K562 (cell line): ENCODE measurements at regions not wholly inside any gene's neighbourhood (a gene's known extent, or its start where the extent isn't known, plus 50 kb on each side); places are given as distances from the start of the nearest gene placed in this dataset.

Experiments
- ATAC-seq: fragments of 200-7000 bp; cut with Tn5 transposase; 3 replicates; pipeline ENCODE4 v1.9.1; 2020; ENCODE audit warnings: moderate library complexity
- BruUV-seq: library from RNA; stranded (reverse); fragments of 400-500 nt; replicated peaks from 2 replicates; lab custom pipeline; 2021; lab: Mats Ljungman, UMichigan
- CTCF ChIA-PET: fragments of 300-600 bp; formaldehyde crosslinking; extraction: SDS; loops from one replicate; lab custom pipeline; 2021; ENCODE audit warnings: low intra/inter-chr PET ratio; lab: Yijun Ruan, JAX
- POLR2A ChIA-PET: fragments of 300-600, 350-650 bp; sonication (Branson Sonifier 250); formaldehyde crosslinking; extraction: SDS; loops from one replicate; lab custom pipeline; 2021; ENCODE audit warnings: antibody characterized with exemption, inconsistent platforms; lab: Yijun Ruan, JAX
- DNase-seq, 4 experiments: peaks; one replicate each; pipeline versions ENCODE4 v3.0.0 to v3.0.0-alpha.2; 2011 to 2018; ENCODE audit warnings: low spot score in 3 of 4, mixed read lengths in 3 of 4; ENCODE audit errors: extremely low read depth in 1 of 4
- FAIRE-seq: peaks from 2 replicates; lab custom pipeline; 2011; peaks lifted over from hg19 to GRCh38; lab: Jason Lieb, UNC
- H2AFZ ChIP-seq: 2 replicates; pipeline ENCODE4 v1.6.0; 2011; ENCODE audit warnings: low read depth, low read length, control low read depth, inconsistent platforms
- H3K27ac ChIP-seq: fragments of 200-600 bp; 3 replicates; pipeline ENCODE4 v1.8.0; 2011; ENCODE audit warnings: low read depth, mild to moderate bottlenecking, control low read depth, inconsistent platforms, low read length, moderate library complexity, mixed read lengths; ENCODE audit errors: extremely low read depth
- H3K27me3 ChIP-seq, 2 experiments: fragments of 300-600 bp in 1 of 2; 2 replicates in 1 of 2; 3 replicates in 1 of 2; pipeline versions ENCODE4 v1.6.0 to v1.8.0; 2011; ENCODE audit warnings: inconsistent platforms in 2 of 2, low read length in 2 of 2, mild to moderate bottlenecking in 1 of 2, mixed read lengths in 1 of 2, moderate library complexity in 1 of 2; ENCODE audit not compliant: control insufficient read depth in 2 of 2, insufficient read depth in 2 of 2
- H3K36me3 ChIP-seq: fragments of 300-600 bp; 3 replicates; pipeline ENCODE4 v1.8.0; 2011; ENCODE audit warnings: mild to moderate bottlenecking, low read length, inconsistent platforms; ENCODE audit not compliant: control insufficient read depth, insufficient read depth
- H3K4me1 ChIP-seq, 2 experiments: fragments of 200-600 bp in 1 of 2; replicated peaks in 1 of 2; 2 replicates in 1 of 2; 3 replicates in 1 of 2; pipeline versions ENCODE4 v1.5.1 to v1.8.0; 2011; ENCODE audit warnings: inconsistent platforms in 2 of 2, low read length in 2 of 2, mild to moderate bottlenecking in 1 of 2, mixed read lengths in 1 of 2, moderate library complexity in 1 of 2; ENCODE audit not compliant: control insufficient read depth in 2 of 2, insufficient read depth in 2 of 2
- H3K4me2 ChIP-seq: 2 replicates; pipeline ENCODE4 v1.6.1; 2011; ENCODE audit warnings: low read length, control low read depth, inconsistent platforms, mixed read lengths; ENCODE audit not compliant: insufficient read depth
- H3K4me3 ChIP-seq: fragments of 200-600 bp; sonication (generic), shearing (Covaris generic); 2 replicates; pipeline ENCODE4 v1.5.1; 2016; ENCODE audit warnings: control low read depth, inconsistent platforms
- H3K79me2 ChIP-seq: fragments of 200-600 bp; 3 replicates; pipeline ENCODE4 v1.8.0; 2011; ENCODE audit warnings: low read length, inconsistent platforms; ENCODE audit not compliant: control insufficient read depth, insufficient read depth
- H3K9ac ChIP-seq, 2 experiments: 2 replicates each; pipeline versions ENCODE4 v1.6.0 to v1.6.1; 2011; ENCODE audit warnings: low read depth in 2 of 2, low read length in 2 of 2, control low read depth in 1 of 2, inconsistent platforms in 1 of 2, mild to moderate bottlenecking in 1 of 2, mixed read lengths in 1 of 2; ENCODE audit not compliant: insufficient read depth in 1 of 2
- H3K9me1 ChIP-seq: one replicate; pipeline ENCODE4 v1.6.0; 2011; ENCODE audit warnings: inconsistent platforms, mild to moderate bottlenecking, low read length, moderate library complexity; ENCODE audit not compliant: control insufficient read depth, insufficient read depth
- H3K9me3 ChIP-seq: replicated peaks from 2 replicates; pipeline ENCODE4 v1.5.1; 2011; ENCODE audit warnings: low read depth, low read length, inconsistent platforms; ENCODE audit not compliant: control insufficient read depth, insufficient read depth
- H4K20me1 ChIP-seq: replicated peaks from 2 replicates; pipeline ENCODE4 v1.6.1; 2011; ENCODE audit warnings: low read length, inconsistent platforms, mixed read lengths; ENCODE audit not compliant: control insufficient read depth, insufficient read depth
- ATF4 ChIP-seq: fragments of 450-650 bp; formaldehyde crosslinking; IDR thresholded peaks from 2 replicates; pipeline ENCODE4 v1.4.0; 2022; ENCODE audit warnings: mild to moderate bottlenecking, moderate library complexity
- GABPB1 ChIP-seq: sonication (generic); formaldehyde crosslinking; IDR thresholded peaks from 2 replicates; pipeline ENCODE4 v1.8.0; 2022; ENCODE audit warnings: mild to moderate bottlenecking, missing genetic modification reagents
- LEF1 ChIP-seq: fragments of 450-650 bp; IDR thresholded peaks from 2 replicates; pipeline ENCODE4 v1.6.1; 2016; ENCODE audit warnings: mild to moderate bottlenecking
- SIN3A ChIP-seq, 2 experiments: fragments of 150-350 bp in 1 of 2; IDR thresholded peaks; 2 replicates each; pipeline ENCODE4 v1.6.1; 2011 to 2016; ENCODE audit warnings: borderline replicate concordance in 2 of 2, low read depth in 2 of 2, low read length in 2 of 2, mild to moderate bottlenecking in 2 of 2, moderate library complexity in 2 of 2; ENCODE audit not compliant: control insufficient read depth in 1 of 2
- SREBF1 ChIP-seq: fragments of 150-350 bp; IDR thresholded peaks from 2 replicates; pipeline ENCODE4 v1.6.1; 2014; ENCODE audit warnings: antibody characterized with exemption, low read depth, low read length, borderline replicate concordance
- YY1 ChIP-seq, 3 experiments: IDR thresholded peaks; 2 replicates each; pipeline ENCODE4 v1.6.1; 2011; ENCODE audit warnings: low read length in 2 of 3, mild to moderate bottlenecking in 2 of 3, moderate library complexity in 2 of 3, borderline replicate concordance in 1 of 3, control low read depth in 1 of 3, low read depth in 1 of 3; ENCODE audit not compliant: insufficient read depth in 3 of 3, insufficient replicate concordance in 2 of 3, control insufficient read depth in 1 of 3, insufficient read length in 1 of 3; ENCODE audit errors: extremely low read depth in 1 of 3
- WGBS: fragments of 100-300 bp; shearing (Covaris generic); methylation state at CpG from one replicate; pipeline ENCODE4 v1.1.6; 2016; ENCODE audit warnings: low coverage, mixed read lengths; ENCODE audit not compliant: insufficient coverage; ENCODE audit errors: missing lambda C conversion rate; 5-methylcytosine and 5-hydroxymethylcytosine counted together
- in situ Hi-C: fragments of 300-500 bp; cut with MboI; formaldehyde crosslinking; loops from 4 replicates; pipeline ENCODE4 v1.15.0; 2018; ENCODE audit warnings: inconsistent platforms, mixed read lengths
- intact Hi-C: fragments of 100-400 bp; cut with micrococcal nuclease; formaldehyde crosslinking; loops from 2 replicates; pipeline ENCODE4 v1.14.2; 2022

DNA sequence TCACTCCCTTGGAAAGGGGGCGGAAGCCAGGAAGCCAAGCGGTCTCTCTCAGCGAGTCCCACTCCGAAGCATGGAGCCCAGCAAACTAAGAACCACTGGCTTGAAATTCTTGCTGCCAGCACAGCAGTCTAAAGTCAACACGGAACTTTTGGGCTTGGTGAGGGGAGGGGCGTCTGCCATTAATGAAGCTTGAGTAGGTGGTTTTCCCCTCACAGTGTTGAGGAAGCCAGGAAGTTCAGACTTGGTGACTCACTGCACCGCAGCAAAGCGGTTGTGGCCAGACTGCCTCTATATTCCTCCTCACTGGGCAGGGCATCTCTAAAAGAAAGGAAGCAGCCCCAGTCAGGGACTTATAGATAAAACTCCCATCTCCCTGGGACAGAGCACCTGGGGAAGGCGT is 665.4 kb upstream of the CBLB start (continued):
- TF ChIP-seq LEF1 (no peak), GABPB1 (CRISPR knock-in tag) (no peak), ATF4 (no peak), SREBF1 (no peak)
- TF ChIP-seq, all 486 proteins: peak for 0

- no peak overlapping the region for H3K27ac ChIP-seq
- no peaks in the 10 kb centered on the region for H3K4me1 ChIP-seq
- no peak overlapping the region for H3K9ac ChIP-seq
- in situ Hi-C loops (no loop called here), intact Hi-C loops (no loop called here)
- H2AFZ ChIP-seq: no peak overlapping the region
- ChIA-PET CTCF (no interaction called here), POLR2A (no interaction called here)
- TF ChIP-seq YY1 (IDR thresholded peaks at IDR 0.05; ENCODE audit: borderline replicate concordance in 1 of 3, control insufficient read depth in 1 of 3, extremely low read depth in 1 of 3, insufficient read depth in 3 of 3, insufficient read length in 1 of 3, insufficient replicate concordance in 2 of 3, low read depth in 1 of 3, low read length in 2 of 3) (no peak), SIN3A (IDR thresholded peaks at IDR 0.05; ENCODE audit: borderline replicate concordance in 2 of 2, control insufficient read depth in 1 of 2, low read depth in 2 of 2, low read length in 2 of 2) (no peak)
- H3K4me3 ChIP-seq: no peak overlapping the region
- H4K20me1 ChIP-seq: no peaks in the 10 kb centered on the region
- H3K9me1 ChIP-seq: no peaks in the 10 kb centered on the region
- ATAC-seq: no peak
- FAIRE-seq: no peak
- H3K27me3 ChIP-seq: no peaks in the 10 kb centered on the region
- no peaks in the 10 kb centered on the region for H3K79me2 ChIP-seq
- no peak for DNase-seq
- no peaks in the 10 kb centered on the region for H3K9me3 ChIP-seq
- no peaks in the 10 kb centered on the region for H3K36me3 ChIP-seq
- WGBS: 0% methylated on average over 3 of the region's 3 CpGs
- no TSS peak for BruUV-seq
- no peak overlapping the region for H3K4me2 ChIP-seq
Measured at GRCh38 chr3:106540743-106541142, 671.9 kb upstream of the CBLB start.
